Progenitor cell of endocrine pancreas (in vitro differentiated cells): ENCODE measurements at regions not wholly inside any gene's neighbourhood (a gene's known extent, or its start where the extent isn't known, plus 50 kb on each side); places are given as distances from the start of the nearest gene placed in this dataset.

ENCODE experiments used
- DNase-seq: peaks from one replicate; pipeline ENCODE4 v3.0.0; 2021; ENCODE audit warnings: low spot score; ENCODE audit not compliant: unreplicated experiment
- H3K27ac Mint-ChIP-seq: 2 replicates; pipeline ENCODE4 v1.8.0; 2021; ENCODE audit warnings: mild to moderate bottlenecking, moderate library complexity, mixed read lengths
- H3K27me3 Mint-ChIP-seq: 2 replicates; pipeline ENCODE4 v1.8.0; 2021; ENCODE audit warnings: mixed read lengths
- H3K36me3 Mint-ChIP-seq: 2 replicates; pipeline ENCODE4 v1.8.0; 2022; ENCODE audit warnings: mixed read lengths; ENCODE audit not compliant: insufficient read depth
- H3K4me1 Mint-ChIP-seq: 2 replicates; pipeline ENCODE4 v1.8.0; 2021; ENCODE audit warnings: low read depth, mixed read lengths
- H3K4me3 Mint-ChIP-seq: 2 replicates; pipeline ENCODE4 v1.8.0; 2021; ENCODE audit warnings: low read depth, mild to moderate bottlenecking, moderate library complexity, mixed read lengths
- H3K9me3 Mint-ChIP-seq: 2 replicates; pipeline ENCODE4 v1.8.0; 2021; ENCODE audit warnings: low read depth, mixed read lengths
- CTCF ChIP-seq: fragments of 200-600 bp; sonication (generic); IDR thresholded peaks from one replicate; pipeline ENCODE4 v1.5.0; 2021; ENCODE audit warnings: antibody characterized with exemption, mild to moderate bottlenecking; ENCODE audit not compliant: unreplicated experiment

- Mint-ChIP-seq H3K27me3 (no peaks in the 10 kb centered on the region), H3K9me3 (peaks cover 18% of the 10 kb centered on the region), H3K4me1 (no peaks in the 10 kb centered on the region), H3K4me3 (no peak overlapping the region), H3K36me3 (peaks cover 2% of the 10 kb centered on the region), H3K27ac (no peak overlapping the region)
- no peak for TF ChIP-seq CTCF
- DNase-seq: no peak
Measured at GRCh38 chr1:166514067-166514466, 325.2 kb upstream of the POGK start.

- no peaks in the 10 kb centered on the region for H3K27me3 Mint-ChIP-seq
- H3K27ac Mint-ChIP-seq: no peak overlapping the region
- no peak for TF ChIP-seq CTCF
- H3K4me1 Mint-ChIP-seq: no peaks in the 10 kb centered on the region
- no peak for DNase-seq
- H3K36me3 Mint-ChIP-seq: no peaks in the 10 kb centered on the region
- no peak overlapping the region for H3K4me3 Mint-ChIP-seq
- peaks cover 3% of the 10 kb centered on the region for H3K9me3 Mint-ChIP-seq
Measured at GRCh38 chr1:166527752-166528151, 311.5 kb upstream of the POGK start.

GRCh38 chr1:166538646-166539045 is 300.6 kb upstream of the POGK start:
- Mint-ChIP-seq H3K27me3 (no peaks in the 10 kb centered on the region), H3K4me1 (no peaks in the 10 kb centered on the region), H3K36me3 (no peaks in the 10 kb centered on the region)

GRCh38 chr1:166544036-166544435 is 295.2 kb upstream of the POGK start:
- H3K27me3 Mint-ChIP-seq: no peaks in the 10 kb centered on the region
- H3K4me1 Mint-ChIP-seq: no peaks in the 10 kb centered on the region
- H3K4me3 Mint-ChIP-seq: no peak overlapping the region
- no peak overlapping the region for H3K27ac Mint-ChIP-seq
- peaks cover 20% of the 10 kb centered on the region for H3K9me3 Mint-ChIP-seq
- no peaks in the 10 kb centered on the region for H3K36me3 Mint-ChIP-seq
- TF ChIP-seq CTCF: no peak
- no peak for DNase-seq

More at GRCh38 chr1:166538646-166539045, 300.6 kb upstream of the POGK start:
- DNase-seq: no peak
- Mint-ChIP-seq H3K9me3 (peaks cover 20% of the 10 kb centered on the region), H3K4me3 (no peak overlapping the region), H3K27ac (no peak overlapping the region)
- no peak for TF ChIP-seq CTCF

GRCh38 chr1:166544561-166544960 is 294.7 kb upstream of the POGK start:
- Mint-ChIP-seq H3K27me3 (no peaks in the 10 kb centered on the region), H3K9me3 (peaks cover 22% of the 10 kb centered on the region), H3K27ac (no peak overlapping the region), H3K36me3 (no peaks in the 10 kb centered on the region), H3K4me1 (no peaks in the 10 kb centered on the region), H3K4me3 (no peak overlapping the region)
- DNase-seq: no peak
- no peak for TF ChIP-seq CTCF
